GM18508 (cell line): ENCODE measurements at regions not wholly inside any gene's neighbourhood (a gene's known extent, or its start where the extent isn't known, plus 50 kb on each side); places are given as distances from the start of the nearest gene placed in this dataset.

ENCODE experiments used
- ATAC-seq: cut with Tn5 transposase; IDR thresholded peaks from one replicate; pipeline ENCODE4 v1.9.1; 2021; ENCODE audit warnings: moderate number of reproducible peaks; ENCODE audit not compliant: insufficient read depth, unreplicated experiment

DNA sequence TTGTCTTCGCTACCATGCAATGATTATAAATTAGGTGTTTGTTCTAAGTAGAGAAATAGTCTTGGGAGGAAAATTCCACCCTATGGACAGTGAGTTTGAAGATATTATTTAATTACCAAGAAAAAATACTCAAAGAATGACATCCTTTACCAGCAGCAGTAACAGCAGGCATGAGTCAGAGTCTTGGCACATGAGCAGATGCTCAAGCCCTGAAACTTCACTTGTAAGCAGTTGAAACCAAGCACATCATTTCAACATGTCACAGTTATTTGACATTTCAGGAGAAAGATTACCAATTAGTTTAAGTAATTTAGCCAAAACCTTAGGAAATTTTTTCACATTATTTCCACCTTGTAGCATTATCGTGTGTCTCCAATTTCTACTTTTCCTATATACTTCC is 99.2 kb downstream of the C12orf50 start:
- ATAC-seq: no peak

DNA sequence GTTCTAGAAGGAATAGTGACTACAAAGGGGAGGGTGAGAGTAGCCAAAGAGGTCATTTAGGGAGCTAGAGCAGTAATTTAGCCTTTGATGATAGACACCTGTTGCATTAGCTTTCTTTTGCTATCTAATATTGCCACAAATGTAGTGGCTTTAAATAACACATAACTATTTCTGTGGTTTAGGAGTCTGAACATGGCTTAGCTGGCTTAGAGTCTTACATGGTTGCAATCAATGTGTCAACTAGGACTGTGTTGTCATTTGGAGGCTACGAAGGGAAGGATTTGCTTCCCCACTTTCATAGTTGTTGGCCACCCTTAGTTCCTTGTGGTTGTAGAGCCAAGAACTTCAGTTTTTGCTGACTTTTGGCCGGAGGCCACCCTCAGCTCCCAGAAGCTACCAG is 99.9 kb downstream of the C12orf50 start:
- no peak for ATAC-seq

DNA sequence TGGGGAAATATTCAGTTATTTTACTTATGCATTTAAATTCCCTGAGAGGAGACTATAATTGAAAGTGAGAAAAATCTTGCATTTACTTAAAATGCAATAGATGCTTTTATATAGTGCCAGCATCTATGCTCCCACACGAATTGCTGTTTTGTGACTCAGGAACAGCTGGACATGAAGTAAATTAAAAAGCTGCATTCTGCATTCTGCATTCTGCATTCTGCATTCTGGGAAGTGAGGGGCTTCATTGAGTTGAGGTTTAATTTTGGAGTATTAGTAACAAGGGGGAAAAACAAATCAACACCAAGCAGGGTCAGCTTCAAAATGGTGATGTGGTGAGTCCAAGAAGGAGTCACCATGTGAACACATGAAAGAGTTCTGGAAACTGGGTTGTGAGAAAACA is 101.2 kb downstream of the C12orf50 start:
- ATAC-seq: no peak

DNA sequence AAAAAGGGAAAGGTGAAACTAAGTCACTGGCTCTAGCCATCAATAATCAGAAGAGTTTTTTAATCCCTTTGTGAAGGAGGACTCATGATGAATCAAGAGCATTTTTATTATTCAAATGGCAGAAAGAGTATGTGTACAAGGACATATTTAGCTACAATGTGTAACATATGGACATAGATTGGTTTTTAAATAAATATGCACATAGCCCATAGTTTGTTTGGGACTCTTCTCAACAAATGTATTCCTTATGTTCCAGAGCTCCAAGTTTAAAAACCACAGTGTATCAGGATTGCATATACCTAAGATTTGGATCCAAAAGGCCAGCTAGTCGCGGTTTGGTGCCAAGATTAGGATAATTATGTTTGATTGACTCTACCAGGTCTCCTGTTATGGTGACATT is 104.2 kb downstream of the C12orf50 start:
- no peak for ATAC-seq

DNA sequence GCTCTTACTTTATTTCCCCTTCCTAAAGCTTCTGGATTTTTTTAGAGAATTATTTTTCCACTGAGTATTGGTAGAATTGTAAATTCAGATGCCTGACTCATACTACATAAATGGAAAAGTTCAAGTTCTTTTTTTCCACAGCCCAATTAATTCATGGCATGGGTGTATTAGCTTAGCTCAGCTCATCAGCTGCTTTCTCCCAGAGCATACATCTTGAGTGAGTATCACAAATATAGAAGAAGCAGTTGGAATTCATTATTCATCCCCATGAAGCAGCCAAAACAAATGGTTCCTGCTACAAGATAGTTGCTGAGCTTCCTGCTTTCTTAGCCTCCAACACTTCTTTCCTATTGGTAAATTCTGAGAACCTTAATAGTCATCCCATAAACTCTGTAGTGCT is 105.1 kb downstream of the C12orf50 start:
- no peak for ATAC-seq

DNA sequence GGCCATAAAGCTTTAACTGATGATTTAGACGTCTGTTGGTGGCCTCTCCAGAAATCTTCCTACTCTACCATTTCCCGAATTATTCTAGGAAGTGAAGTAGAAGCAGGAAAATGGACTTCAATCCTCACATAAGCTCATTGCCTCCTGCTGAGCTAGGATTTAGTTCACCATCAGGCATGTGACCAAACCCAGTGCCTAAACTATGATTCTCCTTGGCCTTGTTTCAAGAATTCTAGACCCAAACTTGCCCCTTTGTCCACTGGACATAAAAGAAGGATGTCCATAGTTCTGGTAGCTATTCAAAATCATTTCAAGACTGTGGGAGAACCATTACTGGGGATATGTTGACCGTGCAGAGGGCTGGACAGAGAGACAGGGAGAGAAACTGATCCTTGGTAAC is 105.8 kb downstream of the C12orf50 start:
- ATAC-seq: no peak

DNA sequence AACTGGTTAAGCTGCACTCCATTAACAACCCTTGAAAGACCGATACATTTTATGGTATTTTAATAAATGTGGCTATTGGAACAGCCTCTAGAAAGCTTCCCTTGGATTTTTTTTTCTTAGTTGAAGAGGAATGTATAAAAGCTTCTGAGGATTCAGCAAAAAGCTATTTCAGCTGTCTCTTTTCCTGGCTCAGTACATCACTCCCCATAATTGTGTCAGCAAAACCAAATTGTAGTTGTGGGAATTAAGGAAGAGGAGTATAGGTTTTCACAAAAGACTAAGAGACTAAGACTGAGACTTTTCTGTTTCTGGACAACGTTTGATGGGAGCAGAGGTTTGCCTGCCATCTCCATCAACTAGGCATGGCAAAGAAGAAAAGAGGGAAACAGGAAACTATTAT is 106.5 kb downstream of the C12orf50 start:
- no peak for ATAC-seq

DNA sequence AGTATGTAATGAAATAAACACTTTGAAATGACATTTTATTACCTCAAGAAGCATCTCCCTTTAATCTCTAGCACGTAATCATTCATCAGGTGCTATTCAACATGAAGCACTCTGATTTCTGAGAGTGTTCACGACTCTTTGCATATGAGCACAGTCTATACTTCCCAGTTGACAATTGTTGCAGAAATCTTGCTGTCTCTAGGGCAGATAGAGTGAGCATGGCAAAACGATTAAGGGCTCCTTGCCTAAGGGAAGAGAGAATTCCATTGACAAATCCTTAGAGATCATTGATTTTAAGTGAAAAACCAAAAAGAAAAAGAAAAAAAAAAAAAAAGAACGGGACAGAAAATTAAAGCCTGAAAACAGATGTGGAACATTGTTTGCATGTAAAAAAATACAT is 107.6 kb downstream of the C12orf50 start:
- no peak for ATAC-seq

DNA sequence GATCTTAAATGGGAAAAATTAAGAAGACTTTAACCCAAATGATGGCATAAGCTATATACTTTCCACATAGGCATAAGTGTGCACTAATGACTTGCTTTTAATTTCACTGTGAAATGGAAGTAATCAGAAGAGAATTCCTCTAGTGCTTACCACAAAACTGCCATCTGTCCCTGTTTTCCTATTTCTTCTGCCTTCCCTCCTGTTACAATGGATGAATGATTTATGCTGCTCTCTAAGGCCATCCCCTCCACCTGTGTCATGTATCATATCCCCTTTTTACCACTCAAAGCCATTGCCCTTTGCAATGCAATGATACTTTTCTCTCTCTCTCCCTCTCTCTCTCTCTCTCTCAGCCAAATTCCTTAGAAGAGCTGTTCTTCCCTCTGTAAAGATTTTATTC is 109.1 kb downstream of the C12orf50 start:
- no peak for ATAC-seq

DNA sequence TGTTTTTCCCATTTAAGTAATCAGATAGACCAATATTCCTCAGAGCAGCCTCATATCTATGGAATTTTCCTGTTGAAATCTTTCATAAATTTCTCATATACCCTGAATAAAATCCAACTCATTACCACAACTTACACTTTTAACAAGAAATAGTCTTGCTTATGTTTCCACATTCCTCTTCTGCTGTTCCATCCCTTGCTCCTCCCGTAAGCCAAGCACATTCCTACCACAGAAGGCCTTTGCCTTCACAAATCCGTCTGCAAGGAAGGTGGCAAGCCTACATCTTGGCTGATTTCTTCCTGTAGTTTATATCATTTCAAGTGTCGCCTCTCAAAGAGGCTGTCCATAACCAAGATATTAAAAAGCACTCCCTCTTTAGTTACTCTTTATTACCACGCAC is 127.7 kb downstream of the C12orf50 start:
- no peak for ATAC-seq

DNA sequence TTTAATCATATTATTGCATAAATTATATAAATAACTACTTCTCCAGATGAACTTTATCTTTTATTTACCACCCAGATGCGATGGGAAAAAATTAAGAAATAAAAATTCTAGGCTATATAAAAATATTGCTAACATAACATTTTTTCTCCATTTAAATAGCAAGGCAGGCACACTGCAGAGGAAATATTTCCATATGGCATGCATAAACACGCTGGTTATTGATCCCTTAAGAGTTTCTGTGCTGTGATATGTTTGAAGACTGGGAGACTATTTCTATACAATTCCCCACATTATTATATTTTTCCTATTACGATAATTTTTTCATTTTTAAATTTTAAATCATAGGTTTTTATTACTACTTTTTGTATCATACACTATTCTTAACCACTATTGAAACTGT is 131.5 kb downstream of the C12orf50 start:
- ATAC-seq: no peak

DNA sequence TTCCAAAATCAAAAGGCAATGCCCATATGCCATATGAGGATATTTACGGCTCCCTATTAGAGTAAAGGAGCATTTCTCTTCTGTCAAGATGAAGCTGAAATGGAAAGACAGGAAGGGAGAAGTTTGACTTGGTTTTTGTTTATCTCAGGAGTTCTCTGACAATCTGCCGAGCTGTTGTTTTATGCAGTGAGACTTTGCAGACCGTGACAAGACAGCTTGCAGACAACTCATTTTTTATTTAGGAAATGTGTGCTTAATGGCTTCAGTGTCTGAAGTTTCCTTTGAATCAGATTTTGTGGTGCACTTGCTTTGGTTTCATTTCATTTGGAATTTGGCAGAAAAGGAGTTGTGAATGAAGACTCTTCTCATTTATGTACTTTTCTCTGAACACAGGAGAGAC is 145.4 kb downstream of the C12orf50 start:
- ATAC-seq: no peak

DNA sequence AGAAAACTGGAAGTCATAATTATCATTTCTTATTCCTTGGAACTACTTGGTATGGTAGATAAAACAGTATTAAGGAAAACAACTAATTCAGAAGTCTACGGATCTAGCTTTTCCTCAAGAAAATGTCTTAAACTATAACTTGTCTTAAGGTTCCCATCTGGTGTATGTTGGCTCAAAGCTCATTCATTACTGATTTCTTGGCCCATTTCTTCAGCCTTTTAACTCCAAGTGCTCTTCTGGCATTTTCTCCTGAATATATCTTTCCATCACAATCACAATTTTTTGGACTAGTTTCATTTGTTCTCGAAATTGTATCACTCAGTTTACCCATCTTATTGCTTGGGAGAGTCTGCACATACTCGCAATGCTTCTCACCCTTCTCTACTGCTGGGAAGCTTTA is 150.1 kb downstream of the C12orf50 start:
- no peak for ATAC-seq

DNA sequence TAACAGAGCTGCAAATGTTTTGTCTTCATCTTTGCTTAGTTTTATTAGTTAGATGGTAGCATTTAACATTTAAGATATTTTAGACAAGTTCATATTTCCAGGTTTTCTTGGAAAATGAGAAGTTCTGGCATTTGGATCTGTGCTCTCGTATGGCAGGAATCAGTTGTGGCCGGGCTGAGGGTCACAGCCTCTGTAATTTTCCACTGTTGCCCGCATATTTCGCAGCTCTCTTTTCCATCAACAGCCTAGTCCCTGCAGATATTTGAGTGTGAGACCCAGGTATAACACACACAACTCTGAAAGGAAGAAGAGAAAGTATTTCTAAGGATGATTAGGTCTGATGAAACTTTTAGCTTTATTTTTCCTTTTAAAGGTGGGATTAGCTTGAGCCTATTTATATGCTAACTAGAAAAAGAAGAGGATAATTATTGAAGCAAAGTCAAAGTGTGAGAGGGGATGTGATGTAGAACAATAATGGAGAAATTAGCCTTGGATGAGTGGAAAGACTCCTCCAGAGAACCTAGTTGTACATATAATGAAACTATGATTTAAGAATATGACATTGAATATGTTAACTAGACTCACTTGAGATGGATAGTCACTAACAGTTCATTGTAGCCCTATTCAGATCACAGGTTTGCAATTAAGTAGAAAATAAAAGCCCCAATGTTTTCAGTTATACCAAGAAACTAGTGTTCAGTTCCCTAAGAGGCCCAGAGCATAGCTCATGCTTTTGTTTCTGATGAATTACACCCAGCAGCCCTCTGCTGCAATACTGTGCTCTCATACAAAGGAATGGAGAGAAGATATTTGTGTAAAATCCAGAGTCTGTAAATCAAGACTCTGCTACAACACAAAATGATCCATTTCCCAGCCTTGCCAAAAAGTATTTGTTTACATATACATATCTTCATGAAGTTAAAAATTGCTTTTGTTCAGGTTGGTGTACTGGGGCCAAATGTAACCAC is 158.4 kb downstream of the C12orf50 start:
- ATAC-seq: no peak

DNA sequence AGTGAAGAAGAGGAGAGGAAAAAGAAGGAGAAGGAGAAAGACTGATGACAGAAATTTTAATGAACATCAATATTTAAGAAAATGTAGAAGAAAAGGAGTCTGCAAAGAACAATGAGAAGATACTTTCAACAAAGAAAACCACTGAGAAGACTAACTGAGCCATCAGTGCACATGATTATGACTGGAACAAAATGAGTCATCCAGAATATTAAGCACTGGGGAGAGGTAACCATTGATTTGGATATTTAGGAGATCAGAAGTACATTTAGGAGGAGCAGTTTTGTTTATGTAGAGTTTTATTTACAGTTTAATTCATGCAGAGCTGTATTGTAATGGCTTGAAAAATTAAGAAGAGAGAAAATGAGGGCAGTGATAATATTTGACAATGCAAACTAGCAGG is 159.1 kb downstream of the C12orf50 start:
- ATAC-seq: no peak

DNA sequence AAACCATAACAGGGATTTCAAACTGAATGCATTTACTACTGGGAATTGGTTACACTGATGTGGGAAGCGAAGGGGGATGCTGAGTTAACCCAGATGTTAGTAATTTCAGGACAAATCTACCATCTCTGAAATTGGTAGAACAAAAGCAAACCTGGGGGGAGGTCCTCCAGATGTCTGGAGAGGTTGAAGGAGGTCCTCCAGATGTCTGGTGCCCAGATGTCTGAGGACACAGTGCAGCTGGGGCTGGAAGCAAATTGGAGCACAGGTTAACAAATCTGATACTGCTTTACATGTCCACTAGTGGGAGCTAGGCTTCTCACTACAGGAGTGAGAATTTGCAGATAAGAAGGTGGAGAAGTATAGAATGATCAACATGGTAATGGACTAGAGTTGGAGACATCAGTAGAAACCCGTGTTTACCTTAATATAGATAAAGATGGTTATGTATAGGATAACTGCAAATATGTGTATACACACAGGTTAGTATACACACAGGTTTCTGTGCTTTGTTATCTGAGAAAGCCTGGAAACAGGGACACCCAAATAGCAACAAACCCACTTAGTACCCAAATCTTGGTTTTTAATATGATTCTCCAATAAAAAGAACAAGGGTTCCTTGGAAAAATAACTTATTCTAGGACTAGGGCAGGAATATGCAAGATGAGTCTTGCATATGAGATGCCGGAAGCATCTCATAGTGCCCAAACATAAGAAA is 162.5 kb downstream of the C12orf50 start:
- no peak for ATAC-seq

DNA sequence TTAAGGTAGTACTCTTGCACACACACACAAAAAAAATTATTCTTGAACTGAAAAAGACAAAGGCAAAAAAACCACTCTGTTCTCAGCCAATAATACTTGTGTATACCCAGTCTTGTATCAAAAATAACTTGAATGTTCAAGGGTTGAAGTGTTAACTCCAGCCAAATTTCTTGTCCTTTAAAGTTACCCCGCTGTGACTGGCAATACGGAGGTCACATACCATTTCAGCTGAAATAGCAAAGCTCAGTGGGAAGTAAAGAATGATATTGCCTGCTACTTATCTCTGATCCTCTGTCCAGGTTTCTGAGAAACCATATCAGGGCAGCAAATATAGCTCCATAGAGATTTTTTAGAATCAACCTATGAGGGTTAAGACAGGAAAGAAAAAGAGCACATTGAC is 167.4 kb downstream of the C12orf50 start:
- no peak for ATAC-seq

DNA sequence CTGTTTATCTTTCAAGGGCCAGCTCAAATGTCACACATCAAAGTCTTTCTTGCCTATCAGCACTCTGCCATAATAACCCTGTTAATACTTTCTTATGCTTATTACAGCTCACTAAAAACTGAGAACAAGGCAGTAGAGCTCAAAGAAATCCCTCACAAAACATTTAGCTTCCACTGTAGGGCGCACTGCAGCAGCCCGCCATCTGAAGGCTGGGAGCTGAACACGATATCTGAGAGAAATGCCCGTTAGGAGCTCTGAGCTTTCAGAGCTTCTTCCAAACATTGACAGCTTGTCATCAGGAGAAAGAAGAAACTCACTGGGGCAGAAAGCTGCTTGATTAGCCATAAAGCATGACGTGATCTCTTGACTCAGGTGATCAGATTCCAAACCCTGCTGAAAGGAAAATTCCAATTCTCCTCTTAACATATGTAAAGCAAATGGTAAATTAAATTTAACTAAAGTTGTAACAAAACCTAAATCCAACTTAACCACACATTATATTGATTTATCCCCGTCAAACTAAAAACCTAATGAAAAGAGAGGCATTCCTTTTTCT is 175.7 kb downstream of the C12orf50 start:
- no peak for ATAC-seq

DNA sequence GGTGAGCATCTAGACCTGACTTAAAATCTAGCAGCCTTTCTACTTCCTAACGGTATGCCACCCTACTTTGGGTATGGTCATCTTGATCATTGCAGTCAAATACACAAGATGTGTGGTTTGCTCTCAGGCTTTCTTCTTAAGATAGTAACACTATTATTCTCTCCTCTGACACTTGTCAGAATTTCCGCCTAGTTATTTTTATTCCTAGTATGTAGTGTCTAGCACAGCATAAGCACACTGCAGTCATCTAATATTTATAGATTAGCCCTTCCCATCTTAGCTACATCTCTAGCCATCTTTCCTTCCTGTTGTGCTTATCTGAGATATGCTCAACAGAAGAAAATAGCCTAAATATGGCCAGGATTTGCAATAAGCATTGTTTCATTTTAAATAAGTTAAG is 180.1 kb downstream of the C12orf50 start:
- ATAC-seq: no peak

DNA sequence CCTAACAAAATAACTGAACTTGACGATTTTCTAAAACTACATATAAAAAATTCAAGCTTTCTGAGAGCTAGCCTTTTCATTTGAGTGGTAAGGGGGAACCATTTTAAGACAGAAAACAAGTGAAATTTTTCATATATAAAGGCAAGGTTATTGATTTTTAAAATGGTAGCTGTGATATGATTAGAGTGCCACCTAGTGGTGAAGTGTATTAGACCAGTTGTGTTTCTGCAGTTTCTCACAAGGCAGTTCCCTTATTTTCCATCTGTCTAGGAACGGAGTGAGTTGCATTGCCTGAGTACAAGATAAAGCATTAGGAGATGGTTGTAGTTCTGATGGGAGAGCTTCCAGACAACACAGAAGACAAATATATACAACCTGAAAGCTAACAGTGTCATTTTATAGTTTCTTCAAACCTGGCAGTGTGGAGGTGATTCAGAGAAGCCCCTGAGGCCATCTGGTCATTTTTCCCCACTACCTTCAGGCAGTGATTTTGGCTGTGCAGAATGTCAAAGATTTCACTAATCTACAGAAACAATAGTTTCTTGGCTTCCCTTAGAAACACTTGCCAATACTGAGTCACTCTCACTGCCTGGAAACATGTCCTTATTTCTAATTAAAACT is 180.8 kb downstream of the C12orf50 start:
- ATAC-seq: peak; percentile 46

DNA sequence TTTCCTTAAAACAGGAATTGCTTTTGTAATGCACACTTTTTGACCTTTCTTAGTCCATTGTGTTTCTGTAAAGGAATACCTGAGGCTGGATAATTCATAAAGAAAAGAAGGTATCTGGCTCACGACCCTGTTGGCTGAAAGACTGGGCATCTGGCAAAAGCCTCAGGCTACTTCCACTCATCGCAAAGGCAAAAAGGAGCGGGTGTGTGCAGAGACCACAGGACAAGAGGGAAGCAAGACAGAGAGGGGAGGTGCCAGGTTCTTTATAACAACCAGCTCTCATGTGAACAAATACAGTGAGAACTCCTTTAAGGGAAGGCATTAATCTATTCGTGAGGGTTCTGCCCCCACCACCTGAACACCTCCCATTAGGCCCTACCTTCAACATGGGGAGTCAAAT is 182.1 kb downstream of the C12orf50 start:
- no peak for ATAC-seq
